ENCODE measurements at regions not wholly inside any gene's neighbourhood (a gene's known extent, or its start where the extent isn't known, plus 50 kb on each side); places are given as distances from the start of the nearest gene placed in this dataset.

GRCh38 chrX:22462959-22463358 is 190.2 kb downstream of the CBLL2 start:
- TF ChIP-seq ZNF70 (CRISPR knock-in tag; IDR thresholded peaks at IDR 0.05) (no peak), GLIS3 (CRISPR knock-in tag; IDR thresholded peaks at IDR 0.05) (no peak), PATZ1 (CRISPR knock-in tag; IDR thresholded peaks at IDR 0.05; ENCODE audit: borderline replicate concordance) (no peak), CREB5 (CRISPR knock-in tag; IDR thresholded peaks at IDR 0.05; ENCODE audit: low read depth) (no peak), ARNTL (CRISPR knock-in tag; IDR thresholded peaks at IDR 0.05; ENCODE audit: borderline replicate concordance, low read depth) (no peak), TCF4 (CRISPR knock-in tag; IDR thresholded peaks at IDR 0.05; ENCODE audit: borderline replicate concordance) (no peak), CSDC2 (CRISPR knock-in tag; IDR thresholded peaks at IDR 0.05) (no peak), ESRRG (CRISPR knock-in tag; IDR thresholded peaks at IDR 0.05) (no peak), ISL1 (CRISPR knock-in tag; IDR thresholded peaks at IDR 0.05) (no peak), ZFP30 (CRISPR knock-in tag; IDR thresholded peaks at IDR 0.05) (no peak), ZNF565 (CRISPR knock-in tag; conservative IDR thresholded peaks at IDR 0.05; ENCODE audit: low read depth) (no peak)
- TF ChIP-seq, protein P1, sequence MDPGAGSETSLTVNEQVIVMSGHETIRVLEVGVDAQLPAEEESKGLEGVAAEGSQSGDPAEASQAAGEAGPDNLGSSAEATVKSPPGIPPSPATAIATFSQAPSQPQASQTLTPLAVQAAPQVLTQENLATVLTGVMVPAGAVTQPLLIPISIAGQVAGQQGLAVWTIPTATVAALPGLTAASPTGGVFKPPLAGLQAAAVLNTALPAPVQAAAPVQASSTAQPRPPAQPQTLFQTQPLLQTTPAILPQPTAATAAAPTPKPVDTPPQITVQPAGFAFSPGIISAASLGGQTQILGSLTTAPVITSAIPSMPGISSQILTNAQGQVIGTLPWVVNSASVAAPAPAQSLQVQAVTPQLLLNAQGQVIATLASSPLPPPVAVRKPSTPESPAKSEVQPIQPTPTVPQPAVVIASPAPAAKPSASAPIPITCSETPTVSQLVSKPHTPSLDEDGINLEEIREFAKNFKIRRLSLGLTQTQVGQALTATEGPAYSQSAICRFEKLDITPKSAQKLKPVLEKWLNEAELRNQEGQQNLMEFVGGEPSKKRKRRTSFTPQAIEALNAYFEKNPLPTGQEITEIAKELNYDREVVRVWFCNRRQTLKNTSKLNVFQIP (CRISPR knock-in tag; IDR thresholded peaks at IDR 0.05; ENCODE audit: borderline replicate concordance, low read depth): no peak
- TF ChIP-seq, protein P2, sequence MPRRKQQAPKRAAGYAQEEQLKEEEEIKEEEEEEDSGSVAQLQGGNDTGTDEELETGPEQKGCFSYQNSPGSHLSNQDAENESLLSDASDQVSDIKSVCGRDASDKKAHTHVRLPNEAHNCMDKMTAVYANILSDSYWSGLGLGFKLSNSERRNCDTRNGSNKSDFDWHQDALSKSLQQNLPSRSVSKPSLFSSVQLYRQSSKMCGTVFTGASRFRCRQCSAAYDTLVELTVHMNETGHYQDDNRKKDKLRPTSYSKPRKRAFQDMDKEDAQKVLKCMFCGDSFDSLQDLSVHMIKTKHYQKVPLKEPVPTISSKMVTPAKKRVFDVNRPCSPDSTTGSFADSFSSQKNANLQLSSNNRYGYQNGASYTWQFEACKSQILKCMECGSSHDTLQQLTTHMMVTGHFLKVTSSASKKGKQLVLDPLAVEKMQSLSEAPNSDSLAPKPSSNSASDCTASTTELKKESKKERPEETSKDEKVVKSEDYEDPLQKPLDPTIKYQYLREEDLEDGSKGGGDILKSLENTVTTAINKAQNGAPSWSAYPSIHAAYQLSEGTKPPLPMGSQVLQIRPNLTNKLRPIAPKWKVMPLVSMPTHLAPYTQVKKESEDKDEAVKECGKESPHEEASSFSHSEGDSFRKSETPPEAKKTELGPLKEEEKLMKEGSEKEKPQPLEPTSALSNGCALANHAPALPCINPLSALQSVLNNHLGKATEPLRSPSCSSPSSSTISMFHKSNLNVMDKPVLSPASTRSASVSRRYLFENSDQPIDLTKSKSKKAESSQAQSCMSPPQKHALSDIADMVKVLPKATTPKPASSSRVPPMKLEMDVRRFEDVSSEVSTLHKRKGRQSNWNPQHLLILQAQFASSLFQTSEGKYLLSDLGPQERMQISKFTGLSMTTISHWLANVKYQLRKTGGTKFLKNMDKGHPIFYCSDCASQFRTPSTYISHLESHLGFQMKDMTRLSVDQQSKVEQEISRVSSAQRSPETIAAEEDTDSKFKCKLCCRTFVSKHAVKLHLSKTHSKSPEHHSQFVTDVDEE (CRISPR knock-in tag; IDR thresholded peaks at IDR 0.05): no peak
- TF ChIP-seq, protein P3, sequence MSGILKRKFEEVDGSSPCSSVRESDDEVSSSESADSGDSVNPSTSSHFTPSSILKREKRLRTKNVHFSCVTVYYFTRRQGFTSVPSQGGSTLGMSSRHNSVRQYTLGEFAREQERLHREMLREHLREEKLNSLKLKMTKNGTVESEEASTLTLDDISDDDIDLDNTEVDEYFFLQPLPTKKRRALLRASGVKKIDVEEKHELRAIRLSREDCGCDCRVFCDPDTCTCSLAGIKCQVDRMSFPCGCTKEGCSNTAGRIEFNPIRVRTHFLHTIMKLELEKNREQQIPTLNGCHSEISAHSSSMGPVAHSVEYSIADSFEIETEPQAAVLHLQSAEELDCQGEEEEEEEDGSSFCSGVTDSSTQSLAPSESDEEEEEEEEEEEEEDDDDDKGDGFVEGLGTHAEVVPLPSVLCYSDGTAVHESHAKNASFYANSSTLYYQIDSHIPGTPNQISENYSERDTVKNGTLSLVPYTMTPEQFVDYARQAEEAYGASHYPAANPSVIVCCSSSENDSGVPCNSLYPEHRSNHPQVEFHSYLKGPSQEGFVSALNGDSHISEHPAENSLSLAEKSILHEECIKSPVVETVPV (CRISPR knock-in tag; IDR thresholded peaks at IDR 0.05): no peak
